ENCODE measurements at regions not wholly inside any gene's neighbourhood (a gene's known extent, or its start where the extent isn't known, plus 50 kb on each side); places are given as distances from the start of the nearest gene placed in this dataset.
A peak's percentile ranks its signal among the peaks of the same experiment; 100 is the strongest.

GRCh38 chr1:117284399-117285215 is 73.9 kb upstream of the VTCN1 start:
- TF ChIP-seq CTCF (IDR thresholded peaks at IDR 0.05; ENCODE audit: unreplicated experiment): peak; percentile 82
- Mint-ChIP-seq H3K9me3 (ENCODE audit: low read depth) (no peaks in the 10 kb centered on the region), H3K36me3 (ENCODE audit: insufficient read depth) (no peaks in the 10 kb centered on the region), H3K27ac (peak overlapping the region; percentile 59), H3K27me3 (no peaks in the 10 kb centered on the region), H3K4me1 (ENCODE audit: low read depth) (peaks cover 2% of the 10 kb centered on the region), H3K4me3 (ENCODE audit: low read depth) (no peak overlapping the region)
- no peak for DNase-seq (ENCODE audit: low spot score, unreplicated experiment)

GRCh38 chr1:117278531-117278930 is 67.8 kb upstream of the VTCN1 start:
- Mint-ChIP-seq H3K27me3 (no peaks in the 10 kb centered on the region), H3K9me3 (ENCODE audit: low read depth) (peaks cover 1% of the 10 kb centered on the region), H3K27ac (no peak overlapping the region), H3K4me1 (ENCODE audit: low read depth) (no peaks in the 10 kb centered on the region), H3K36me3 (ENCODE audit: insufficient read depth) (no peaks in the 10 kb centered on the region), H3K4me3 (ENCODE audit: low read depth) (no peak overlapping the region)
- TF ChIP-seq CTCF (IDR thresholded peaks at IDR 0.05; ENCODE audit: unreplicated experiment): no peak
- no peak for DNase-seq (ENCODE audit: low spot score, unreplicated experiment)

- TF ChIP-seq CTCF (IDR thresholded peaks at IDR 0.05; ENCODE audit: unreplicated experiment): no peak
- no peak for DNase-seq (ENCODE audit: low spot score, unreplicated experiment)
- Mint-ChIP-seq H3K9me3 (ENCODE audit: low read depth) (peaks cover 12% of the 10 kb centered on the region), H3K36me3 (ENCODE audit: insufficient read depth) (peaks cover 2% of the 10 kb centered on the region), H3K4me3 (ENCODE audit: low read depth) (no peak overlapping the region), H3K27me3 (no peaks in the 10 kb centered on the region), H3K4me1 (ENCODE audit: low read depth) (peaks cover 16% of the 10 kb centered on the region), H3K27ac (peak overlapping the region; percentile 35)
Measured at GRCh38 chr1:117275055-117275454, 64.3 kb upstream of the VTCN1 start.

DNA sequence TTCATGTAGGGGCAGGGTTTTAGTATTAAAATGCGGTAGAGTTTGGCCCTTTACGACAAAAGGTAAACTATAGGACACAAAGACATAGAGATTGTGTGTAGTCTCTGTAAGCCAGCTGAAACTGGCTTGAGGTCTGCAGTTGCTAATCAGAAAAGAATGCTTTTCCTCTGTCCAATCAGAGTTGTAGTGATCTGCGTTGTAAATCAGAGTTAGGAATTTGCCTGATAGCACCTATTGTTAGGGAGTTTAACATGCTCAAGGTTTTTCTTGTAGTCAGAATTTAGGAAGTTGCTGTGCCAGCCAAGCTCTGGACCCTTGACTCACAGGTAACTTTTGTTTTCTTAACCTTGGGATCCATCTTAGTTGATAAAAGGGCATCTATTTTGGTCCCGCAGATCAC is 61.2 kb upstream of the VTCN1 start:
- Mint-ChIP-seq H3K27me3 (no peaks in the 10 kb centered on the region), H3K4me3 (ENCODE audit: low read depth) (no peak overlapping the region), H3K4me1 (ENCODE audit: low read depth) (peaks cover 35% of the 10 kb centered on the region), H3K9me3 (ENCODE audit: low read depth) (peaks cover 12% of the 10 kb centered on the region), H3K27ac (peak overlapping the region; percentile 78), H3K36me3 (ENCODE audit: insufficient read depth) (peaks cover 2% of the 10 kb centered on the region)
- DNase-seq (ENCODE audit: low spot score, unreplicated experiment): no peak
- TF ChIP-seq CTCF (IDR thresholded peaks at IDR 0.05; ENCODE audit: unreplicated experiment): no peak

DNA sequence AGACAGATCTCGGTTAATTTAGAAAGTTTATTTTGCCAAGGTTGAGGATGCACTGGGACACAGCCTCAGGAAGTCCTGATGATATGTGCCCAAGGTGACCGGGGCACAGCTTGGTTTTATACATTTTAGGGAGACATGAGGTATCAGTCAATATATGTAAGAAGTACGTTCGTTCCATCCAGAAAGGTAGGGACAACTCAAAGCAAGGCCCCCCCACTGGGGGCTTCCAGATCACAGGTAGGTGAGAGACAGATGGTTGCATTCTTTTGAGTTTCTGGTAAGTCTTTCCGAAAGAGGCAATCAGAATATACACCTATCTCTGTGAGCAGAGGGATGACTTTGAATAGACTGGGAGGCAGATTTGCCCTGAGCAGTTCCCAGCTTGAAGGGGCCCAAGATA is 60.4 kb upstream of the VTCN1 start:
- TF ChIP-seq CTCF (IDR thresholded peaks at IDR 0.05; ENCODE audit: unreplicated experiment): no peak
- Mint-ChIP-seq H3K27ac (no peak overlapping the region), H3K27me3 (no peaks in the 10 kb centered on the region), H3K4me1 (ENCODE audit: low read depth) (peaks cover 36% of the 10 kb centered on the region), H3K9me3 (ENCODE audit: low read depth) (peaks cover 12% of the 10 kb centered on the region), H3K36me3 (ENCODE audit: insufficient read depth) (peaks cover 2% of the 10 kb centered on the region), H3K4me3 (ENCODE audit: low read depth) (no peak overlapping the region)
- no peak for DNase-seq (ENCODE audit: low spot score, unreplicated experiment)
